ENCODE measurements at regions not wholly inside any gene's neighbourhood (a gene's known extent, or its start where the extent isn't known, plus 50 kb on each side); places are given as distances from the start of the nearest gene placed in this dataset.

DNA sequence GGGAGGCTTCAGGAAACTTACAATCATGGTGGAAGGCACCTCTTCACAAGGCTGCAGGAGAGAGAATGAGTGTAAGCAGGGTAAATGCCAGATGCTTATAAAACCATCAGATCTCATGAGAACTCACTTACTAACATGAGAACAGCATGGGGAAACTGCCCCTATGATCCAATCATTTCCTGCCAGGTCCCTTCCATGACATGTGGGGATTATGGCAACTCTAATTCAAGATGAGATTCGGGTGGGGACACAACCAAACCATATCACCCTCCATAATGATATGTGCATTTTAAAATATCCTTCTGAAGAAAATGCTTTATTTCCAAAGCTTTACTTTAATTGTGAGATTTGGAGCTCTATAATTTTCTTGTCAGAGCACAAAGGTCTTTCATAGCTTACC, 154.1 kb upstream of the CENPW start:
- ATAC-seq (no peak), DNase-seq (no peak)
- Histone ChIP-seq H3K4me3 (no peak overlapping the region), H3K9me3 (no peaks in the 10 kb centered on the region), H3K36me3 (replicated peaks in 1 of 2; ENCODE audit: insufficient read depth in 1 of 2, low read depth in 2 of 2) (no peaks in the 10 kb centered on the region), H3K4me1 (no peaks in the 10 kb centered on the region), H3K27ac (no peak overlapping the region), H3K27me3 (no peaks in the 10 kb centered on the region)
- intact Hi-C loops (cut with DNase I), result no loop called here
- no peak for TF ChIP-seq CTCF (IDR thresholded peaks at IDR 0.05)
- TF ChIP-seq POLR2A (IDR thresholded peaks at IDR 0.05), result no peak
- WGBS, 2 donors, result 92 to 100% methylated on average over 1 of the region's 1 CpG

- TF ChIP-seq POLR2A (IDR thresholded peaks at IDR 0.05), result no peak
- no peak overlapping the region for H3K4me3 ChIP-seq
- H3K4me1 ChIP-seq, result no peaks in the 10 kb centered on the region
- no peaks in the 10 kb centered on the region for H3K27me3 ChIP-seq
- no peak for ATAC-seq
- H3K9me3 ChIP-seq, result no peaks in the 10 kb centered on the region
- WGBS, 2 donors, result 88 to 93% methylated on average over 1 of the region's 1 CpG
- H3K27ac ChIP-seq, result no peak overlapping the region
- H3K36me3 ChIP-seq (replicated peaks in 1 of 2; ENCODE audit: insufficient read depth in 1 of 2, low read depth in 2 of 2), result no peaks in the 10 kb centered on the region
- DNase-seq, result no peak
- intact Hi-C loops (cut with DNase I), result no loop called here
These were observed 151.5 kb upstream of the CENPW start for GRCh38 chr6:126188279-126188909.

DNA sequence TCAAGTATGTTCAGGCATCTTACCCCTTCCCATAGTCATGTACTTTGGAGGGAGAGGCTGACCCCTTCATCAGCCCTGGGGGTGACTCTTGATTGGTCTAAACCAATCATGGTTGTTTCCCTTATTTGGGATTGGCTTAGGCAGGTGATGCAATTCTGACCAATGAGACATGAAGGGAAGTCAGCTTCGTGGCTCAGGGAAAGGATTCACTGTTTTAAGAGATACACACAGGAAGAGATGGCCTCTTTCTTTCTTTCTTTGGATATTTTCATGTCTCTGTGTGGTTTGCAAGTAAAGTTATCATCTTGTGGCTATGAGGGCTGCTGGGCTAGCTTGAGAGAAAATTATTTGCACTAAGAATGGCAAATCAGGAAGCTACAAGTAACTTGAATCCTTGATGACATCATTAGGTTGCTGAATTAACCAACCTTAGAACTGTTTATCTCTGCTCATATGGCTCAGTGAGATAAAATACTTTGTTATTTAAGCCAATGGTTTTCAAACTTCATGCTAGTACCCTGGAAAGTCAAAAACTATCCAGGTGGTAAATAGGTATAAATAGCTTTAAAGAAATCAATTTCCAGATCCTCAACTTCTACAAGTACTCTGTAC, 144.2 kb upstream of the CENPW start:
- H3K36me3 ChIP-seq (replicated peaks in 1 of 2; ENCODE audit: insufficient read depth in 1 of 2, low read depth in 2 of 2), result no peaks in the 10 kb centered on the region
- TF ChIP-seq CTCF (IDR thresholded peaks at IDR 0.05), result no peak
- intact Hi-C loops (cut with DNase I), result no loop called here
- WGBS, 2 donors, result 53 to 63% methylated on average over 1 of the region's 1 CpG
- H3K27me3 ChIP-seq, result no peaks in the 10 kb centered on the region
- DNase-seq (no peak), ATAC-seq (no peak)
- H3K4me3 ChIP-seq, result no peak overlapping the region
- H3K4me1 ChIP-seq, result no peaks in the 10 kb centered on the region
- no peaks in the 10 kb centered on the region for H3K9me3 ChIP-seq
- no peak overlapping the region for H3K27ac ChIP-seq

GRCh38 chr6:126198631-126199030, 141.3 kb upstream of the CENPW start:
- TF ChIP-seq POLR2A (IDR thresholded peaks at IDR 0.05) (no peak), CTCF (IDR thresholded peaks at IDR 0.05) (no peak)
- Histone ChIP-seq H3K9me3 (no peaks in the 10 kb centered on the region), H3K27ac (no peak overlapping the region), H3K4me3 (no peak overlapping the region), H3K27me3 (no peaks in the 10 kb centered on the region), H3K4me1 (no peaks in the 10 kb centered on the region), H3K36me3 (replicated peaks in 1 of 2; ENCODE audit: insufficient read depth in 1 of 2, low read depth in 2 of 2) (no peaks in the 10 kb centered on the region)
- WGBS, 2 donors, result 35 to 49% methylated on average over 2 of the region's 2 CpGs
- ATAC-seq, result no peak
- intact Hi-C loops (cut with DNase I), result no loop called here
- no peak for DNase-seq

GRCh38 chr6:126199466-126199865, 140.4 kb upstream of the CENPW start:
- Histone ChIP-seq H3K27ac (no peak overlapping the region), H3K36me3 (replicated peaks in 1 of 2; ENCODE audit: insufficient read depth in 1 of 2, low read depth in 2 of 2) (no peaks in the 10 kb centered on the region), H3K9me3 (no peaks in the 10 kb centered on the region), H3K27me3 (no peaks in the 10 kb centered on the region), H3K4me3 (no peak overlapping the region), H3K4me1 (no peaks in the 10 kb centered on the region)
- intact Hi-C loops (cut with DNase I), result no loop called here
- DNase-seq (no peak), ATAC-seq (no peak)
- no peak for TF ChIP-seq POLR2A (IDR thresholded peaks at IDR 0.05)
- no peak for TF ChIP-seq CTCF (IDR thresholded peaks at IDR 0.05)
- WGBS, 2 donors, result 91 to 95% methylated on average over 1 of the region's 1 CpG

All from body of pancreas (tissue), 4 donors.